HCT116 (cell line): ENCODE measurements at regions not wholly inside any gene's neighbourhood (a gene's known extent, or its start where the extent isn't known, plus 50 kb on each side); places are given as distances from the start of the nearest gene placed in this dataset.

Source experiments
- ATAC-seq: fragments of 200-7000 bp; cut with Tn5 transposase; 2 replicates; pipeline ENCODE4 v1.9.1; 2020; ENCODE audit warnings: mild to moderate bottlenecking, moderate library complexity
- BruUV-seq: library from RNA; stranded (reverse); fragments of 400-500 nt; replicated peaks from 2 replicates; lab custom pipeline; 2021; lab: Mats Ljungman, UMichigan
- CTCF ChIA-PET: fragments of 300-600 bp; sonication (Branson Sonifier 250); formaldehyde crosslinking; loops from one replicate; lab custom pipeline; 2021; ENCODE audit warnings: antibody characterized with exemption; lab: Charles Lee
- POLR2A ChIA-PET: fragments of 300-600, 350-600 bp; sonication (Branson Sonifier 250); formaldehyde crosslinking; loops from one replicate; lab custom pipeline; 2021; ENCODE audit warnings: antibody characterized with exemption; lab: Charles Lee
- RAD21 ChIA-PET, 2 experiments: fragments of 300-600 bp; sonication (Branson Sonifier 250); formaldehyde crosslinking; loops; one replicate each; lab custom pipeline; 2023; ENCODE audit warnings: low total read pairs in 2 of 2; ENCODE audit not compliant: uncharacterized antibody in 2 of 2, unreplicated experiment in 2 of 2, low non-redundant PET in 1 of 2; lab: Charles Lee
- DNase-seq: peaks from one replicate; pipeline ENCODE4 v3.0.0-alpha.2; 2010; ENCODE audit warnings: low read depth, low spot score
- H2AFZ ChIP-seq: fragments of 200-600 bp; shearing (Covaris generic), sonication (generic); 2 replicates; pipeline ENCODE4 v1.6.1; 2017; ENCODE audit warnings: low read depth, mixed run types, mixed read lengths, antibody characterized with exemption, low read length; ENCODE audit not compliant: poor library complexity, severe bottlenecking
- H3K27ac ChIP-seq: 2 replicates; pipeline ENCODE4 v1.5.1; 2012; ENCODE audit warnings: low read depth, low read length
- H3K27me3 ChIP-seq: fragments of 200-600 bp; sonication (generic); 2 replicates; pipeline ENCODE4 v1.6.1; 2016; ENCODE audit warnings: mixed run types, low read length, mixed read lengths; ENCODE audit not compliant: insufficient read depth
- H3K36me3 ChIP-seq, 2 experiments: fragments of 200-500 bp in 1 of 2; fragments of 200-600 bp in 1 of 2; sonication (Bioruptor generic) in 1 of 2; sonication (generic) in 1 of 2; 2 replicates each; pipeline versions ENCODE4 v1.5.1 to v1.6.1; 2014 to 2016; ENCODE audit warnings: low read length in 2 of 2, inconsistent platforms in 1 of 2, mixed read lengths in 1 of 2, mixed run types in 1 of 2; ENCODE audit not compliant: insufficient read depth in 2 of 2, control insufficient read depth in 1 of 2
- H3K4me1 ChIP-seq, 2 experiments: fragments of 200-600 bp in 1 of 2; sonication (generic) in 1 of 2; 2 replicates each; pipeline versions ENCODE4 v1.5.1 to v1.6.1; 2012 to 2017; ENCODE audit warnings: low read length in 2 of 2, inconsistent platforms in 1 of 2, mild to moderate bottlenecking in 1 of 2, mixed read lengths in 1 of 2, mixed run types in 1 of 2, moderate library complexity in 1 of 2; ENCODE audit not compliant: insufficient read depth in 2 of 2, control insufficient read depth in 1 of 2
- H3K4me2 ChIP-seq: fragments of 200-600 bp; sonication (generic); 2 replicates; pipeline ENCODE4 v1.6.1; 2017; ENCODE audit warnings: mixed run types, low read length, mixed read lengths
- H3K4me3 ChIP-seq, 2 experiments: fragments of 200-600 bp in 1 of 2; sonication (generic) in 1 of 2; replicated peaks in 1 of 2; 2 replicates each; pipeline ENCODE4 v1.5.1; 2011 to 2016; ENCODE audit warnings: low read length in 2 of 2, control low read depth in 1 of 2, low read depth in 1 of 2, mild to moderate bottlenecking in 1 of 2, mixed read lengths in 1 of 2, mixed run types in 1 of 2
- H3K79me2 ChIP-seq: fragments of 200-600 bp; sonication (generic); 2 replicates; pipeline ENCODE4 v1.6.1; 2017; ENCODE audit warnings: mild to moderate bottlenecking, mixed run types, low read length, moderate library complexity, mixed read lengths; ENCODE audit not compliant: insufficient read depth
- H3K9ac ChIP-seq: fragments of 200-600 bp; sonication (generic); 2 replicates; pipeline ENCODE4 v1.6.1; 2016; ENCODE audit warnings: low read length, mixed read lengths
- H3K9me2 ChIP-seq: fragments of 200-600 bp; sonication (generic), shearing (Covaris generic); 2 replicates; pipeline ENCODE4 v1.6.1; 2017; ENCODE audit warnings: mixed run types, mild to moderate bottlenecking, moderate library complexity; ENCODE audit not compliant: insufficient read depth
- H3K9me3 ChIP-seq, 2 experiments: fragments of 200-500 bp in 1 of 2; fragments of 200-600 bp in 1 of 2; sonication (Bioruptor generic) in 1 of 2; sonication (generic) in 1 of 2; 2 replicates each; pipeline ENCODE4 v1.6.1; 2014 to 2017; ENCODE audit warnings: low read length in 2 of 2, mixed read lengths in 2 of 2, inconsistent platforms in 1 of 2, low read depth in 1 of 2, mild to moderate bottlenecking in 1 of 2, mixed run types in 1 of 2, moderate library complexity in 1 of 2; ENCODE audit not compliant: control insufficient read depth in 1 of 2, insufficient read depth in 1 of 2
- H4K20me1 ChIP-seq: fragments of 200-600 bp; sonication (generic), shearing (Covaris generic); 2 replicates; pipeline ENCODE4 v1.6.1; 2017; ENCODE audit warnings: mixed run types, mild to moderate bottlenecking, moderate library complexity; ENCODE audit not compliant: insufficient read depth
- CTCF ChIP-seq, 3 experiments: fragments of 200-600 bp in 1 of 3; sonication (generic) in 1 of 3; IDR thresholded peaks in 2 of 3; conservative IDR thresholded peaks in 1 of 3; 2 replicates each; pipeline ENCODE4 v1.5.1; 2012 to 2017; ENCODE audit warnings: low read depth in 2 of 3, low read length in 2 of 3, antibody characterized with exemption in 1 of 3, borderline replicate concordance in 1 of 3, control low read depth in 1 of 3, mild to moderate bottlenecking in 1 of 3, mixed read lengths in 1 of 3, mixed run types in 1 of 3, moderate library complexity in 1 of 3; ENCODE audit not compliant: insufficient read depth in 1 of 3
- ELF1 ChIP-seq: IDR thresholded peaks from 2 replicates; pipeline ENCODE4 v1.6.1; 2012; ENCODE audit warnings: low read depth, borderline replicate concordance
- FOSL1 ChIP-seq: IDR thresholded peaks from 2 replicates; pipeline ENCODE4 v1.6.1; 2012; ENCODE audit warnings: low read depth
- JUND ChIP-seq: IDR thresholded peaks from 2 replicates; pipeline ENCODE4 v1.6.1; 2012
- POLR2A ChIP-seq: IDR thresholded peaks from 2 replicates; pipeline ENCODE4 v1.7.0; 2011; ENCODE audit warnings: borderline replicate concordance; ENCODE audit not compliant: insufficient read depth, insufficient read length; ENCODE audit errors: extremely low read depth
- POLR2AphosphoS5 ChIP-seq: IDR thresholded peaks from 2 replicates; pipeline ENCODE4 v1.6.1; 2011; ENCODE audit warnings: mild to moderate bottlenecking, low read depth, low read length, moderate library complexity
- REST ChIP-seq: IDR thresholded peaks from 2 replicates; pipeline ENCODE4 v1.6.1; 2012; ENCODE audit warnings: low read depth
- SIN3A ChIP-seq: IDR thresholded peaks from 2 replicates; pipeline ENCODE4 v1.6.1; 2012; ENCODE audit warnings: low read depth
- SP1 ChIP-seq: IDR thresholded peaks from 2 replicates; pipeline ENCODE4 v1.6.1; 2012; ENCODE audit warnings: low read depth
- SRF ChIP-seq: IDR thresholded peaks from 2 replicates; pipeline ENCODE4 v1.6.1; 2012; ENCODE audit warnings: low read depth
- YY1 ChIP-seq: IDR thresholded peaks from 2 replicates; pipeline ENCODE4 v1.6.1; 2011; ENCODE audit warnings: low read length, low read depth, moderate library complexity, mild to moderate bottlenecking; ENCODE audit not compliant: insufficient replicate concordance; ENCODE audit errors: extremely low read depth
- ZBTB33 ChIP-seq: IDR thresholded peaks from 2 replicates; pipeline ENCODE4 v1.6.1; 2011; ENCODE audit warnings: mild to moderate bottlenecking, low read length, moderate library complexity; ENCODE audit not compliant: insufficient replicate concordance; ENCODE audit errors: extremely low read depth
- intact Hi-C: fragments of 100-400 bp; cut with micrococcal nuclease; formaldehyde crosslinking; loops from 2 replicates; pipeline ENCODE4 v1.10.0; 2022

GRCh38 chr13:80658705-80659104 lies 317.8 kb upstream of the SPRY2 start:
- Histone ChIP-seq H3K9me2 (no peaks in the 10 kb centered on the region), H3K79me2 (no peaks in the 10 kb centered on the region), H3K27me3 (no peaks in the 10 kb centered on the region), H3K36me3 (no peaks in the 10 kb centered on the region), H3K4me1 (no peaks in the 10 kb centered on the region), H3K9me3 (no peaks in the 10 kb centered on the region; a peak in 1 of 4 replicates), H2AFZ (no peak overlapping the region), H3K27ac (no peak overlapping the region), H3K4me2 (no peak overlapping the region), H3K9ac (no peak overlapping the region), H3K4me3 (no peak overlapping the region), H4K20me1 (no peaks in the 10 kb centered on the region)
- RAD21 ChIA-PET = no interaction called here
- POLR2A ChIA-PET = no interaction called here
- no peak for ATAC-seq
- no peak for DNase-seq
- TF ChIP-seq SIN3A = no peak
- no peak for TF ChIP-seq POLR2AphosphoS5
- no peak for TF ChIP-seq ELF1
- no peak for TF ChIP-seq SP1
- TF ChIP-seq YY1 = no peak
- TF ChIP-seq JUND = no peak
- TF ChIP-seq ZBTB33 = no peak
- no peak for TF ChIP-seq POLR2A
- TF ChIP-seq CTCF (IDR thresholded peaks at IDR 0.05 in 2 of 3, conservative IDR thresholded peaks at IDR 0.05 in 1 of 3; ENCODE audit: borderline replicate concordance in 1 of 3, insufficient read depth in 1 of 3, low read depth in 2 of 3, low read length in 2 of 3) = no peak
- no peak for TF ChIP-seq SRF
- TF ChIP-seq REST = no peak
- no peak for TF ChIP-seq FOSL1
- BruUV-seq = no TSS peak
- CTCF ChIA-PET = no interaction called here
- intact Hi-C loops = no loop called here
